ENCODE measurements at regions not wholly inside any gene's neighbourhood (a gene's known extent, or its start where the extent isn't known, plus 50 kb on each side); places are given as distances from the start of the nearest gene placed in this dataset.

GRCh38 chr2:142422041-142422440, 291.2 kb upstream of the LRP1B start:
- no peak overlapping the region for H2BK15ac ChIP-seq (ENCODE audit: low read length)
- CTCF ChIA-PET (ENCODE audit: partially characterized antibody) = no interaction called here
- no peaks in the 10 kb centered on the region for H4K20me1 ChIP-seq (replicated peaks in 1 of 2; ENCODE audit: control insufficient read depth in 1 of 2, insufficient read depth in 2 of 2, low read length in 2 of 2)

More at GRCh38 chr2:142422041-142422440, 291.2 kb upstream of the LRP1B start:
- Histone ChIP-seq H4K8ac (ENCODE audit: extremely low read depth, insufficient read depth, low read length) (no peak overlapping the region), H3K27me3 (replicated peaks in 1 of 4; ENCODE audit: control insufficient read depth in 3 of 4, extremely low read depth in 1 of 4, insufficient read depth in 3 of 4, low read length in 3 of 4) (no peaks in the 10 kb centered on the region), H3K4me2 (ENCODE audit: insufficient read depth in 1 of 2, low read depth in 2 of 2, low read length in 2 of 2) (no peak overlapping the region), H4K91ac (replicated peaks; ENCODE audit: insufficient read length, low read length) (no peak overlapping the region), H2BK120ac (replicated peaks; ENCODE audit: low read depth, low read length) (no peak overlapping the region), H3K23ac (ENCODE audit: insufficient read length) (no peak overlapping the region), H3K79me1 (ENCODE audit: low read depth, low read length) (no peaks in the 10 kb centered on the region), H3K56ac (replicated peaks; ENCODE audit: insufficient read length, low read depth, low read length) (no peak overlapping the region), H4K5ac (ENCODE audit: insufficient read length, low read depth, low read length) (no peak overlapping the region), H3K9me3 (ENCODE audit: insufficient read depth in 2 of 2, low read depth in 1 of 2, low read length in 1 of 2) (no peaks in the 10 kb centered on the region), H2AK5ac (ENCODE audit: low read depth, low read length) (no peak overlapping the region), H3K79me2 (ENCODE audit: control insufficient read depth in 1 of 2, insufficient read depth in 2 of 2, low read length in 2 of 2) (no peaks in the 10 kb centered on the region), H2BK5ac (ENCODE audit: low read depth, low read length) (no peak overlapping the region), H3K4me3 (ENCODE audit: extremely low read depth in 1 of 4, insufficient read depth in 2 of 4, low read depth in 3 of 4, low read length in 4 of 4) (no peak overlapping the region), H3K27ac (ENCODE audit: low read depth, low read length) (no peak overlapping the region), H3K4ac (replicated peaks; ENCODE audit: insufficient read length, low read depth, low read length) (no peak overlapping the region), H3K23me2 (ENCODE audit: low read depth, low read length) (no peaks in the 10 kb centered on the region), H2BK20ac (ENCODE audit: low read length) (no peak overlapping the region), H2BK12ac (ENCODE audit: low read depth, low read length) (no peak overlapping the region), H2AFZ (ENCODE audit: low read length) (no peak overlapping the region), H3K9ac (replicated peaks in 1 of 4; ENCODE audit: extremely low read depth in 1 of 4, low read depth in 3 of 4, low read length in 3 of 4) (no peak overlapping the region), H3K18ac (ENCODE audit: extremely low read depth, low read length) (no peak overlapping the region), H3K4me1 (replicated peaks in 1 of 4; ENCODE audit: control insufficient read depth in 3 of 4, insufficient read depth in 4 of 4, low read length in 3 of 4) (no peaks in the 10 kb centered on the region), H3K14ac (ENCODE audit: insufficient read length) (no peak overlapping the region), H3K36me3 (ENCODE audit: control insufficient read depth in 2 of 4, insufficient read depth in 4 of 4, low read length in 3 of 4) (no peaks in the 10 kb centered on the region)
- DNase-seq (ENCODE audit: low read depth in 1 of 2, low spot score in 2 of 2) (no peak), FAIRE-seq (no peak)
- 90% methylated on average over 6 of the region's 6 CpGs; no CpG with 5 or more reads in 1 of the 2 experiments for WGBS, 2 experiments (ENCODE audit: extremely low coverage in 1 of 2, insufficient coverage in 1 of 2, insufficient read length in 1 of 2, insufficient replicate concordance in 2 of 2, low coverage in 1 of 2, low lambda C conversion rate in 2 of 2, missing lambda C conversion rate in 1 of 2)
- POLR2A ChIA-PET (ENCODE audit: partially characterized antibody) = no interaction called here
- TF ChIP-seq TCF12 (IDR thresholded peaks at IDR 0.05; ENCODE audit: low read depth, low read length) = no peak
- TF ChIP-seq ASH2L (IDR thresholded peaks at IDR 0.05; ENCODE audit: low read length) = no peak
- TF ChIP-seq HDAC6 (IDR thresholded peaks at IDR 0.05; ENCODE audit: low read depth, low read length) = no peak
- TF ChIP-seq TEAD4 (IDR thresholded peaks at IDR 0.05; ENCODE audit: low read depth, low read length) = no peak
- no peak for TF ChIP-seq YY1 (IDR thresholded peaks at IDR 0.05; ENCODE audit: low read depth, low read length)
- no peak for TF ChIP-seq GABPA (IDR thresholded peaks at IDR 0.05; ENCODE audit: borderline replicate concordance, insufficient read depth, low read length)
- no peak for TF ChIP-seq USF2 (IDR thresholded peaks at IDR 0.05; ENCODE audit: low read length)
- no peak for TF ChIP-seq TBP (IDR thresholded peaks at IDR 0.05; ENCODE audit: low read depth, low read length)
- no peak for TF ChIP-seq KDM4A (IDR thresholded peaks at IDR 0.05; ENCODE audit: low read depth, low read length, severe bottlenecking)
- TF ChIP-seq ZNF274 (IDR thresholded peaks at IDR 0.05; ENCODE audit: borderline replicate concordance, extremely low read depth, low read length) = no peak
- TF ChIP-seq CTBP2 (IDR thresholded peaks at IDR 0.05; ENCODE audit: borderline replicate concordance, insufficient read depth, insufficient read length, low read length) = no peak
- TF ChIP-seq EP300 (IDR thresholded peaks at IDR 0.05; ENCODE audit: borderline replicate concordance in 1 of 2, low read depth in 2 of 2, low read length in 2 of 2) = no peak

All from H1 (cell line).